Liver (tissue), 7 donors: ENCODE measurements at regions not wholly inside any gene's neighbourhood (a gene's known extent, or its start where the extent isn't known, plus 50 kb on each side); places are given as distances from the start of the nearest gene placed in this dataset.

Source experiments
- DNase-seq: peaks from one replicate; pipeline ENCODE4 v3.0.0-alpha.2; 2017; ENCODE audit warnings: low spot score
- H3K27ac ChIP-seq, 2 donors: one replicate each; pipeline ENCODE4 v1.7.0; 2013; ENCODE audit warnings: inconsistent platforms in 2 of 2, low read length in 2 of 2, control low read depth in 1 of 2, low read depth in 1 of 2, mild to moderate bottlenecking in 1 of 2
- H3K27me3 ChIP-seq, 4 donors: one replicate each; pipeline versions ENCODE4 v1.6.1 to v1.7.0; 2013; ENCODE audit warnings: low read length in 3 of 4, inconsistent platforms in 1 of 4, mild to moderate bottlenecking in 1 of 4, moderate library complexity in 1 of 4; ENCODE audit not compliant: control insufficient read depth in 4 of 4, insufficient read depth in 4 of 4
- H3K36me3 ChIP-seq, 4 donors: one replicate each; pipeline versions ENCODE4 v1.6.1 to v1.7.0; 2013; ENCODE audit warnings: low read length in 3 of 4, mild to moderate bottlenecking in 3 of 4, low read depth in 1 of 4, moderate library complexity in 1 of 4; ENCODE audit not compliant: control insufficient read depth in 4 of 4, insufficient read depth in 3 of 4
- H3K4me1 ChIP-seq, 4 donors: one replicate each; pipeline versions ENCODE4 v1.6.1 to v1.7.0; 2013; ENCODE audit warnings: low read length in 3 of 4, mild to moderate bottlenecking in 3 of 4, moderate library complexity in 1 of 4; ENCODE audit not compliant: control insufficient read depth in 4 of 4, insufficient read depth in 4 of 4
- H3K4me3 ChIP-seq, 3 donors: one replicate each; pipeline versions ENCODE4 v1.6.1 to v1.7.0; 2013; ENCODE audit warnings: low read length in 3 of 3, control low read depth in 1 of 3, low read depth in 1 of 3, mild to moderate bottlenecking in 1 of 3
- H3K9ac ChIP-seq, 2 donors: one replicate each; pipeline ENCODE4 v1.7.0; 2013; ENCODE audit warnings: low read length in 2 of 2, mild to moderate bottlenecking in 2 of 2, moderate library complexity in 2 of 2, control low read depth in 1 of 2, low read depth in 1 of 2
- H3K9me3 ChIP-seq, 4 donors: one replicate each; pipeline versions ENCODE4 v1.6.1 to v1.7.0; 2013; ENCODE audit warnings: low read length in 3 of 4; ENCODE audit not compliant: control insufficient read depth in 4 of 4
- ATF3 ChIP-seq: IDR thresholded peaks from 2 replicates; pipeline ENCODE4 v1.6.1; 2016; ENCODE audit warnings: antibody characterized with exemption
- EGR1 ChIP-seq, 2 donors: IDR thresholded peaks; 2 replicates each; pipeline ENCODE4 v1.6.1; 2016 to 2018; ENCODE audit warnings: antibody characterized with exemption in 2 of 2, low read depth in 2 of 2
- FOXA1 ChIP-seq: IDR thresholded peaks from 2 replicates; pipeline ENCODE4 v1.6.1; 2016; ENCODE audit warnings: antibody characterized with exemption
- FOXA2 ChIP-seq: IDR thresholded peaks from 2 replicates; pipeline ENCODE4 v1.6.1; 2016; ENCODE audit warnings: antibody characterized with exemption
- HNF4A ChIP-seq, 2 donors: conservative IDR thresholded peaks; 2 replicates each; pipeline ENCODE4 v1.6.1; 2016; ENCODE audit warnings: antibody characterized with exemption in 2 of 2, mild to moderate bottlenecking in 2 of 2
- MAX ChIP-seq: IDR thresholded peaks from 2 replicates; pipeline ENCODE4 v1.6.1; 2016; ENCODE audit warnings: antibody characterized with exemption
- NR2F2 ChIP-seq: IDR thresholded peaks from 2 replicates; pipeline ENCODE4 v1.6.1; 2016; ENCODE audit warnings: antibody characterized with exemption
- RAD21 ChIP-seq, 2 donors: IDR thresholded peaks; 2 replicates each; pipeline ENCODE4 v1.6.1; 2016; ENCODE audit warnings: antibody characterized with exemption in 2 of 2, mild to moderate bottlenecking in 2 of 2
- REST ChIP-seq: IDR thresholded peaks from 2 replicates; pipeline ENCODE4 v1.6.1; 2016; ENCODE audit warnings: antibody characterized with exemption, mild to moderate bottlenecking
- RXRA ChIP-seq, 2 donors: IDR thresholded peaks; 2 replicates each; pipeline ENCODE4 v1.6.1; 2017 to 2018; ENCODE audit warnings: antibody characterized with exemption in 2 of 2, mild to moderate bottlenecking in 1 of 2
- TAF1 ChIP-seq: conservative IDR thresholded peaks from 2 replicates; pipeline ENCODE4 v1.6.1; 2016; ENCODE audit warnings: antibody characterized with exemption, mild to moderate bottlenecking
- WGBS: extraction: QIAGEN DNeasy Blood & Tissue Kit; methylation state at CpG from one replicate; pipeline ENCODE4 v1.1.7; 2013; 5-methylcytosine and 5-hydroxymethylcytosine counted together
- TF ChIP-seq, protein P1 (sequence below): IDR thresholded peaks from 2 replicates; pipeline ENCODE4 v1.6.1; 2016; ENCODE audit warnings: antibody characterized with exemption
- donor health status: healthy.
- donor health status: healthy.
- donor health status: healthy.
- donor health status: healthy.

- Histone ChIP-seq H3K9ac (no peak overlapping the region), H3K27me3 (no peaks in the 10 kb centered on the region), H3K27ac (no peak overlapping the region), H3K4me3 (no peak overlapping the region), H3K9me3 (no peaks in the 10 kb centered on the region), H3K4me1 (no peaks in the 10 kb centered on the region), H3K36me3 (no peaks in the 10 kb centered on the region)
- no peak for TF ChIP-seq RXRA (IDR thresholded peaks at IDR 0.05)
- TF ChIP-seq MAX: no peak
- TF ChIP-seq, protein P1, sequence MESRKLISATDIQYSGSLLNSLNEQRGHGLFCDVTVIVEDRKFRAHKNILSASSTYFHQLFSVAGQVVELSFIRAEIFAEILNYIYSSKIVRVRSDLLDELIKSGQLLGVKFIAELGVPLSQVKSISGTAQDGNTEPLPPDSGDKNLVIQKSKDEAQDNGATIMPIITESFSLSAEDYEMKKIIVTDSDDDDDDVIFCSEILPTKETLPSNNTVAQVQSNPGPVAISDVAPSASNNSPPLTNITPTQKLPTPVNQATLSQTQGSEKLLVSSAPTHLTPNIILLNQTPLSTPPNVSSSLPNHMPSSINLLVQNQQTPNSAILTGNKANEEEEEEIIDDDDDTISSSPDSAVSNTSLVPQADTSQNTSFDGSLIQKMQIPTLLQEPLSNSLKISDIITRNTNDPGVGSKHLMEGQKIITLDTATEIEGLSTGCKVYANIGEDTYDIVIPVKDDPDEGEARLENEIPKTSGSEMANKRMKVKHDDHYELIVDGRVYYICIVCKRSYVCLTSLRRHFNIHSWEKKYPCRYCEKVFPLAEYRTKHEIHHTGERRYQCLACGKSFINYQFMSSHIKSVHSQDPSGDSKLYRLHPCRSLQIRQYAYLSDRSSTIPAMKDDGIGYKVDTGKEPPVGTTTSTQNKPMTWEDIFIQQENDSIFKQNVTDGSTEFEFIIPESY: no peak
- TF ChIP-seq FOXA1: no peak
- TF ChIP-seq REST: no peak
- no peak for TF ChIP-seq TAF1
- no peak for TF ChIP-seq HNF4A (conservative IDR thresholded peaks at IDR 0.05)
- 96% methylated on average over 2 of the region's 2 CpGs for WGBS
- DNase-seq: no peak
Measured at GRCh38 chr13:44022196-44022595, 142.5 kb downstream of the LACC1 start.

- no peak for DNase-seq
- H3K9ac ChIP-seq: no peak overlapping the region
- no peak overlapping the region for H3K4me3 ChIP-seq
Measured at GRCh38 chr13:44024167-44024845, 144.6 kb downstream of the LACC1 start.

More at GRCh38 chr13:44024167-44024845, 144.6 kb downstream of the LACC1 start:
- Histone ChIP-seq H3K27ac (no peak overlapping the region), H3K36me3 (no peaks in the 10 kb centered on the region), H3K9me3 (no peaks in the 10 kb centered on the region), H3K4me1 (no peaks in the 10 kb centered on the region), H3K27me3 (no peaks in the 10 kb centered on the region)
- 92% methylated on average over 5 of the region's 5 CpGs for WGBS
- TF ChIP-seq ATF3 (no peak), EGR1 (IDR thresholded peaks at IDR 0.05; ENCODE audit: low read depth in 2 of 2) (no peak), FOXA2 (no peak), NR2F2 (no peak), REST (no peak), HNF4A (conservative IDR thresholded peaks at IDR 0.05) (no peak), RAD21 (IDR thresholded peaks at IDR 0.05) (no peak)
- TF ChIP-seq, protein P1: no peak
